GM23248 (cell line): ENCODE measurements at regions not wholly inside any gene's neighbourhood (a gene's known extent, or its start where the extent isn't known, plus 50 kb on each side); places are given as distances from the start of the nearest gene placed in this dataset.

Experiments used
- DNase-seq: peaks from one replicate; pipeline ENCODE4 v3.0.0-alpha.2; 2015
- H2AFZ ChIP-seq: fragments of 200-600 bp; sonication (generic); 2 replicates; pipeline ENCODE4 v1.6.1; 2016; ENCODE audit warnings: antibody characterized with exemption
- H3F3A ChIP-seq: fragments of 200-600 bp; sonication (generic); 2 replicates; pipeline ENCODE4 v1.6.1; 2016; ENCODE audit warnings: mild to moderate bottlenecking, antibody characterized with exemption, mixed run types; ENCODE audit not compliant: insufficient read depth
- H3K27ac ChIP-seq: fragments of 200-600 bp; sonication (generic); 2 replicates; pipeline ENCODE4 v1.5.1; 2016; ENCODE audit warnings: mild to moderate bottlenecking
- H3K27me3 ChIP-seq: fragments of 200-600 bp; sonication (generic); replicated peaks from 2 replicates; pipeline ENCODE4 v1.6.1; 2016; ENCODE audit warnings: mild to moderate bottlenecking; ENCODE audit not compliant: insufficient read depth
- H3K36me3 ChIP-seq: fragments of 200-600 bp; sonication (generic); 2 replicates; pipeline ENCODE4 v1.6.1; 2016; ENCODE audit warnings: low read depth, mild to moderate bottlenecking
- H3K4me1 ChIP-seq: fragments of 200-600 bp; sonication (generic); 2 replicates; pipeline ENCODE4 v1.6.1; 2016; ENCODE audit warnings: mild to moderate bottlenecking; ENCODE audit not compliant: insufficient read depth
- H3K4me2 ChIP-seq: fragments of 200-600 bp; sonication (generic); one replicate; pipeline ENCODE4 v1.6.1; 2016; ENCODE audit warnings: mild to moderate bottlenecking; ENCODE audit not compliant: unreplicated experiment
- H3K4me3 ChIP-seq: fragments of 200-600 bp; sonication (generic); 2 replicates; pipeline ENCODE4 v1.5.1; 2016; ENCODE audit warnings: mild to moderate bottlenecking
- H3K79me2 ChIP-seq: fragments of 200-600 bp; sonication (generic); 2 replicates; pipeline ENCODE4 v1.6.1; 2016; ENCODE audit warnings: mild to moderate bottlenecking; ENCODE audit not compliant: insufficient read depth
- H3K9ac ChIP-seq: fragments of 200-600 bp; sonication (generic); 2 replicates; pipeline ENCODE4 v1.6.1; 2016; ENCODE audit warnings: mild to moderate bottlenecking
- H3K9me2 ChIP-seq: fragments of 200-600 bp; sonication (generic); 2 replicates; pipeline ENCODE4 v1.6.1; 2016; ENCODE audit warnings: mixed run types, mild to moderate bottlenecking, moderate library complexity; ENCODE audit not compliant: insufficient read depth
- H3K9me3 ChIP-seq: fragments of 200-600 bp; sonication (generic); one replicate; pipeline ENCODE4 v1.6.1; 2017; ENCODE audit warnings: low read depth
- H4K20me1 ChIP-seq: fragments of 200-600 bp; sonication (generic); 2 replicates; pipeline ENCODE4 v1.6.0; 2016; ENCODE audit not compliant: insufficient read depth
- EZH2 ChIP-seq: fragments of 200-600 bp; sonication (generic); IDR thresholded peaks from 2 replicates; pipeline ENCODE4 v1.6.1; 2018; ENCODE audit warnings: antibody characterized with exemption, mild to moderate bottlenecking; ENCODE audit not compliant: insufficient read depth, poor library complexity, severe bottlenecking
- EZH2phosphoT487 ChIP-seq: fragments of 200-600 bp; sonication (generic); IDR thresholded peaks from 2 replicates; pipeline ENCODE4 v1.6.1; 2018; ENCODE audit warnings: antibody characterized with exemption, moderate library complexity, mild to moderate bottlenecking, low read depth; ENCODE audit not compliant: insufficient read depth
- WGBS, 2 experiments: methylation state at CpG; one replicate each; pipeline ENCODE4 v1.1.6; 2015 to 2017; ENCODE audit warnings: low lambda C conversion rate in 2 of 2, low coverage in 1 of 2; ENCODE audit errors: missing lambda C conversion rate in 2 of 2; 5-methylcytosine and 5-hydroxymethylcytosine counted together
- in situ Hi-C: fragments of 300-500 bp; cut with MboI; formaldehyde crosslinking; loops from 2 replicates; pipeline ENCODE4 v1.15.0; 2020

DNA sequence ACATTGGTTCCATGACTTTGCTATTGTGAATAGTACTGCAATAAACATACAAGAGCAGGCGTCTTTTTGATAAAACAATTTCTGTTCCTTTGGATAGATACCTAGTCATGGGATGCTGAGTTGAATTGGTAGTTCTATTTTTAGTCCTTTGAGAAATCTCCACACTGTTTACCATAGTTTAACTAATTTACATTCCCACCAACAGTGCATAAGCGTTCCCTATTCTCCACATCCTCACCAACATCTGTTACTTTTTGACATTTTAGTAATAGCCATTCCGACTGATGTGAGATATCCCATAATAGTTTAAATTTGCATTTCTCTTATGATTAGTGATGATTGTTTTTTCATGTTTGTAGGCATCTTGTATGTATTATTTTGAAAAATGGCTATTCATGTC is 707.0 kb downstream of the SORCS1 start:
- no peak for TF ChIP-seq EZH2phosphoT487
- no peak for TF ChIP-seq EZH2
- no peak overlapping the region for H3K4me3 ChIP-seq
- DNase-seq = no peak
- no peaks in the 10 kb centered on the region for H3K27me3 ChIP-seq
- no peak overlapping the region for H2AFZ ChIP-seq
- H4K20me1 ChIP-seq = no peaks in the 10 kb centered on the region
- no peak overlapping the region for H3K4me2 ChIP-seq
- H3K36me3 ChIP-seq = no peaks in the 10 kb centered on the region
- no peaks in the 10 kb centered on the region for H3K4me1 ChIP-seq
- H3F3A ChIP-seq = no peaks in the 10 kb centered on the region
- WGBS, 2 experiments = 54 to 55% methylated on average over 3 of the region's 3 CpGs
- H3K9ac ChIP-seq = no peak overlapping the region
- no peaks in the 10 kb centered on the region for H3K79me2 ChIP-seq
- no peaks in the 10 kb centered on the region for H3K9me2 ChIP-seq
- no peak overlapping the region for H3K27ac ChIP-seq
- in situ Hi-C loops = no loop called here
- no peaks in the 10 kb centered on the region for H3K9me3 ChIP-seq

DNA sequence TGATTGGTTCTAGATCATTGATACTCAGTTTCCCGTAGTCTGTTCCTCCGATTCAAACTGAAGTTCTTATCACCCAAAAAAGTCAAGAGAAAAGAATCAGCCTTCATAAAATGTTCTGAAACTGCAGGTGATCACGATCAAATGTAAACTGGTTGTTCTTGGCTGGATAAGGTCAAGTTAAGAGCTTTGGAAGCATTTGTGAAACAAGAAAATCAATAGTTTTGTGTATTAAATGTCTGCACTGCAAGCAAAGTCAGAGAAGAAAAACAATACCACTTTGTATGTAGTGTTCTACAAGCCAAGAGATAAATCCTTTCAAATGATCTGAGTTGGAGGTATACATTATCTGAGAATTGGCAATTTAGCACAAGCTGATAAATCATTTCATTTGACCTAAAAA is 710.3 kb downstream of the SORCS1 start:
- Histone ChIP-seq H2AFZ (no peak overlapping the region), H3K9ac (no peak overlapping the region), H3K4me3 (no peak overlapping the region), H3K36me3 (no peaks in the 10 kb centered on the region), H3K27ac (no peak overlapping the region), H4K20me1 (no peaks in the 10 kb centered on the region), H3K4me2 (no peak overlapping the region), H3K79me2 (no peaks in the 10 kb centered on the region), H3K4me1 (peaks cover 9% of the 10 kb centered on the region), H3K27me3 (no peaks in the 10 kb centered on the region), H3K9me2 (no peaks in the 10 kb centered on the region), H3F3A (peaks cover 4% of the 10 kb centered on the region; the same call in 1 of the 2 replicates), H3K9me3 (no peaks in the 10 kb centered on the region)
- DNase-seq = no peak
- in situ Hi-C loops = no loop called here
- 57 to 65% methylated on average over 3 of the region's 3 CpGs for WGBS, 2 experiments
- no peak for TF ChIP-seq EZH2
- TF ChIP-seq EZH2phosphoT487 = no peak

DNA sequence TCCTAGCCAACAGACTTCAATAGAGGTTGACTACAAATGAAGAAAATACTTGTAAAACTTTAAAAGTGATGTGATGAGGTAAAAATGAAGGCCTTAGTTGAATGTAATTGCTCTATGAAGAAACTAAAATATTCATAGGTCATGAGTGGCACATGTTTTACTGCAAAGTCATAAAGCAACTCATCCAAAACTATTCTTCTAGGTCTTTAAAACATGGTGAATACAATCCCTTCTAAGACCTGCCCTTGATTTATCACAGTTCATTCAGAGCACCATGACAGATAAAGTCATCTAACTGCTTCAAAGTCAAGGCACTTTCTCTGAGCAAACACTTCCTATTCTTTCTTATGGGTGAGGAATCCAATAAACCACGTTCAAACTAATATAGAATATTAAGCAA is 713.5 kb downstream of the SORCS1 start:
- Histone ChIP-seq H3K4me3 (no peak overlapping the region), H3K9ac (no peak overlapping the region), H3F3A (peaks cover 4% of the 10 kb centered on the region; the same call in 1 of the 2 replicates), H3K4me1 (peaks cover 9% of the 10 kb centered on the region), H3K36me3 (no peaks in the 10 kb centered on the region), H2AFZ (no peak overlapping the region), H3K79me2 (no peaks in the 10 kb centered on the region), H4K20me1 (no peaks in the 10 kb centered on the region), H3K9me3 (no peaks in the 10 kb centered on the region), H3K27me3 (no peaks in the 10 kb centered on the region), H3K27ac (no peak overlapping the region), H3K4me2 (peak overlapping the region; percentile 7), H3K9me2 (no peaks in the 10 kb centered on the region)
- peak; percentile 23 for DNase-seq
- 0 to 20% methylated on average over 1 of the region's 1 CpG for WGBS, 2 experiments
- in situ Hi-C loops = no loop called here
- no peak for TF ChIP-seq EZH2
- no peak for TF ChIP-seq EZH2phosphoT487

DNA sequence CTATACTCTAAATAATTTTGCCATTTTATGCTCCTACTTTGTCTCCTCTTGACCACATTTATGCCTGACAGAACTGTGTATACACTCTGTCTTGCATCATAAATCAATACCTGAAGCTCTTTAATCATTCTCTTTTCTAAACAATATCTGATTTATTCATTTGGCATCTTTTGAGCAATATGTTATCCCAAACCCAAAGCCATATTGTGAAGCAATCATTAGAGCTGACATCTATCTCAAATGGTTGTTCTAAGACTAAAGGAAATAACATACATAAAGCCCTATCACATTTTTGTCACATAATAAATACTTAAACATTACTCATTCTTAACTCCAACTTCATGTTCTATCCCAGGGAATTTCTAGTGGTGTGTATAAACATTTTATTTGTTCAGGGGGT is 717.6 kb downstream of the SORCS1 start:
- TF ChIP-seq EZH2phosphoT487 = no peak
- TF ChIP-seq EZH2 = no peak
- Histone ChIP-seq H3K4me3 (no peak overlapping the region), H3K27me3 (no peaks in the 10 kb centered on the region), H3K9me3 (no peaks in the 10 kb centered on the region), H2AFZ (no peak overlapping the region), H3F3A (peaks cover 4% of the 10 kb centered on the region; the same call in 1 of the 2 replicates), H3K79me2 (no peaks in the 10 kb centered on the region), H3K4me1 (peaks cover 9% of the 10 kb centered on the region), H3K9me2 (no peaks in the 10 kb centered on the region), H4K20me1 (no peaks in the 10 kb centered on the region), H3K27ac (no peak overlapping the region), H3K4me2 (no peak overlapping the region), H3K36me3 (no peaks in the 10 kb centered on the region), H3K9ac (no peak overlapping the region)
- no peak for DNase-seq
- in situ Hi-C loops = no loop called here

DNA sequence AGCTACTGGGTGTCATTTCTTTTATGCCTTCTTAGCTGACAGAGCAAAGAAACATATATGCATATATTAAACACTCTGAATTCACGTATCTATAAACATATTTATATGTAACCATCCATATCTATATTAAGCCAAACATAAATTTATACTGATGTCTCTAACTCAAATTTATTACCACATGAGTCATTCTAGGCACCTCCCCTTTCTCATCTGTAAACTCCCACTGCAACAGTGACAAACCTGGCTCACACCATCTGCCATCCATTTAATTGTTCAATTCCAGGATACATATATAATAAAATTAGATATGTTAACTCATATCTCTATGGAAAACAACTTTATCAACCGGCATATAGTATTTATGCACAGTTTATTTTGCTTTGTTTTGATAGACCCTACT is 722.3 kb downstream of the SORCS1 start:
- H3K27ac ChIP-seq = no peak overlapping the region
- H3K79me2 ChIP-seq = no peaks in the 10 kb centered on the region
- H3K4me3 ChIP-seq = no peak overlapping the region
- no peak for TF ChIP-seq EZH2
- TF ChIP-seq EZH2phosphoT487 = no peak
- in situ Hi-C loops = no loop called here
- WGBS, 2 experiments = 31 to 38% methylated on average over 2 of the region's 2 CpGs
- no peaks in the 10 kb centered on the region for H4K20me1 ChIP-seq
- no peaks in the 10 kb centered on the region for H3K27me3 ChIP-seq
- no peaks in the 10 kb centered on the region for H3K36me3 ChIP-seq
- H2AFZ ChIP-seq = no peak overlapping the region
- H3K4me1 ChIP-seq = no peaks in the 10 kb centered on the region
- H3K9ac ChIP-seq = no peak overlapping the region
- H3K4me2 ChIP-seq = no peak overlapping the region
- no peak for DNase-seq
- no peaks in the 10 kb centered on the region for H3K9me3 ChIP-seq
- no peaks in the 10 kb centered on the region for H3F3A ChIP-seq
- no peaks in the 10 kb centered on the region for H3K9me2 ChIP-seq
